CD14-positive monocyte (primary cell): ENCODE measurements at regions not wholly inside any gene's neighbourhood (a gene's known extent, or its start where the extent isn't known, plus 50 kb on each side); places are given as distances from the start of the nearest gene placed in this dataset.
A peak's percentile ranks its signal among the peaks of the same experiment; 100 is the strongest.

Experiments
- DNase-seq, 3 donors: peaks; one replicate each; pipeline ENCODE4 v3.0.0-alpha.2; 2011 to 2022
- H2AFZ ChIP-seq: 2 replicates; pipeline ENCODE4 v1.6.0; 2012; ENCODE audit warnings: mild to moderate bottlenecking, low read depth, low read length, inconsistent platforms; ENCODE audit not compliant: insufficient read depth, poor library complexity, severe bottlenecking
- H3K27ac ChIP-seq, 2 donors: 1 replicate in 1 of 2; 2 replicates in 1 of 2; pipeline ENCODE4 v1.5.1; 2012 to 2013; ENCODE audit warnings: low read length in 2 of 2, control low read depth in 1 of 2, inconsistent platforms in 1 of 2, low read depth in 1 of 2, mild to moderate bottlenecking in 1 of 2
- H3K27me3 ChIP-seq, 2 donors: one replicate each; pipeline versions ENCODE4 v1.6.0 to v1.6.1; 2011 to 2013; ENCODE audit warnings: low read length in 2 of 2; ENCODE audit not compliant: control insufficient read depth in 2 of 2, insufficient read depth in 2 of 2
- H3K36me3 ChIP-seq, 2 donors: replicated peaks in 1 of 2; 1 replicate in 1 of 2; 2 replicates in 1 of 2; pipeline versions ENCODE4 v1.5.1 to v1.6.1; 2012 to 2013; ENCODE audit warnings: low read length in 2 of 2, control low read depth in 1 of 2, inconsistent platforms in 1 of 2, mild to moderate bottlenecking in 1 of 2; ENCODE audit not compliant: insufficient read depth in 2 of 2, control insufficient read depth in 1 of 2
- H3K4me1 ChIP-seq, 2 donors: 1 replicate in 1 of 2; 2 replicates in 1 of 2; pipeline versions ENCODE4 v1.5.1 to v1.6.1; 2012 to 2013; ENCODE audit warnings: low read length in 2 of 2, control low read depth in 1 of 2, inconsistent platforms in 1 of 2, mild to moderate bottlenecking in 1 of 2, moderate library complexity in 1 of 2; ENCODE audit not compliant: insufficient read depth in 2 of 2, control insufficient read depth in 1 of 2
- H3K4me2 ChIP-seq: replicated peaks from 2 replicates; pipeline ENCODE3; 2012; ENCODE audit warnings: low read length, moderate library complexity, mild to moderate bottlenecking; ENCODE audit not compliant: poor library complexity, severe bottlenecking; ENCODE audit errors: extremely low read depth
- H3K4me3 ChIP-seq, 3 experiments: fragments of 200-600 bp in 1 of 3; sonication (generic) in 1 of 3; replicated peaks in 1 of 3; 1 replicate in 2 of 3; 2 replicates in 1 of 3; pipeline ENCODE4 v1.5.1; 2011 to 2013; ENCODE audit warnings: low read length in 3 of 3, mild to moderate bottlenecking in 3 of 3, control low read depth in 2 of 3, low read depth in 2 of 3, inconsistent platforms in 1 of 3, moderate library complexity in 1 of 3
- H3K79me2 ChIP-seq: 2 replicates; pipeline ENCODE4 v1.6.0; 2012; ENCODE audit warnings: mild to moderate bottlenecking, control low read depth, inconsistent platforms, low read length, moderate library complexity; ENCODE audit not compliant: insufficient read depth
- H3K9ac ChIP-seq: 2 replicates; pipeline ENCODE4 v1.6.0; 2017; ENCODE audit warnings: low read length, mild to moderate bottlenecking; ENCODE audit not compliant: insufficient read depth, poor library complexity, severe bottlenecking
- H3K9me3 ChIP-seq, 2 donors: replicated peaks in 1 of 2; 1 replicate in 1 of 2; 2 replicates in 1 of 2; pipeline versions ENCODE4 v1.5.1 to v1.6.1; 2012 to 2013; ENCODE audit warnings: low read length in 2 of 2, control low read depth in 1 of 2; ENCODE audit not compliant: control insufficient read depth in 1 of 2, insufficient read depth in 1 of 2
- H4K20me1 ChIP-seq: 2 replicates; pipeline ENCODE4 v1.6.0; 2012; ENCODE audit warnings: mild to moderate bottlenecking, low read length, control low read depth, moderate library complexity; ENCODE audit not compliant: insufficient read depth
- H3K27ac Mint-ChIP-seq, 7 donors: one replicate each; pipeline ENCODE4 v1.8.0; 2020; ENCODE audit warnings: mild to moderate bottlenecking in 7 of 7, mixed read lengths in 7 of 7, moderate library complexity in 6 of 7, inconsistent platforms in 2 of 7
- H3K27me3 Mint-ChIP-seq, 3 donors: one replicate each; pipeline ENCODE4 v1.8.0; 2021 to 2022; ENCODE audit warnings: low read depth in 3 of 3, mild to moderate bottlenecking in 3 of 3, mixed read lengths in 3 of 3, moderate library complexity in 3 of 3, inconsistent platforms in 1 of 3
- H3K36me3 Mint-ChIP-seq, 2 donors: one replicate each; pipeline ENCODE4 v1.8.0; 2020; ENCODE audit warnings: mixed read lengths in 2 of 2, inconsistent platforms in 1 of 2, mild to moderate bottlenecking in 1 of 2
- H3K4me1 Mint-ChIP-seq: one replicate; pipeline ENCODE4 v1.8.0; 2020; ENCODE audit warnings: mild to moderate bottlenecking, mixed read lengths
- H3K4me3 Mint-ChIP-seq, 2 donors: one replicate each; pipeline ENCODE4 v1.8.0; 2020; ENCODE audit warnings: mild to moderate bottlenecking in 2 of 2, mixed read lengths in 2 of 2, moderate library complexity in 1 of 2
- H3K9me3 Mint-ChIP-seq, 7 donors: one replicate each; pipeline ENCODE4 v1.8.0; 2020 to 2022; ENCODE audit warnings: mixed read lengths in 7 of 7, mild to moderate bottlenecking in 6 of 7, moderate library complexity in 6 of 7, inconsistent platforms in 2 of 7
- whole genome bisulfite sequencing: methylation state at CpG from one replicate; pipeline ENCODE4 v1.1.5; 2013; ENCODE audit warnings: missing lambda C conversion rate; ENCODE audit not compliant: insufficient coverage; 5-methylcytosine and 5-hydroxymethylcytosine counted together
- intact Hi-C, 2 donors: fragments of 100-400 bp; cut with micrococcal nuclease; formaldehyde crosslinking; loops; one replicate each; pipeline versions ENCODE4 v1.15.0 to v1.15.1; 2023
- TF ChIP-seq, protein P1 (sequence below): fragments of 200-600 bp; IDR thresholded peaks from one replicate; pipeline ENCODE4 v1.8.0; 2022; ENCODE audit warnings: antibody characterized with exemption, mild to moderate bottlenecking

DNA sequence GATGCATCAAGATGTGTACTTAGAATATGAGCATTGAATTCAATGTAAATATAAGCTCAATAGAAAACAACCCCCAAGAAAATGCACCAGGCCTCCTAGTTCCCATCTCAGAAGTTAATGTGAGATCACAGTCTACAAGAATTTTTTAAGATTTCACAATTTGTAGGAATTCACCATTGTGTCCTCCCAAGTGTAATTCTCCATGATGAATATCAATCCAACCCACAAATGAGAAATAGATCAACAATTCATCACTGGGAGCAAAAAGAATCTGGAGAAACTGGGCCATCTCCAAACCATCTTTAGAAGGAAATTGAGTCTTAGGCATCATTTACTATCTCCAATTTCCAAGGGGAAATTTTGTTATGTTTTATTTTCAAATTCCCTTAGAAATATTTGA is 310.5 kb upstream of the GOT2 start:
- H3K9me3 ChIP-seq: no peaks in the 10 kb centered on the region
- no peak overlapping the region for H3K4me3 ChIP-seq
- no peak overlapping the region for H2AFZ ChIP-seq
- no peak overlapping the region for H3K27ac Mint-ChIP-seq
- TF ChIP-seq, protein P1, sequence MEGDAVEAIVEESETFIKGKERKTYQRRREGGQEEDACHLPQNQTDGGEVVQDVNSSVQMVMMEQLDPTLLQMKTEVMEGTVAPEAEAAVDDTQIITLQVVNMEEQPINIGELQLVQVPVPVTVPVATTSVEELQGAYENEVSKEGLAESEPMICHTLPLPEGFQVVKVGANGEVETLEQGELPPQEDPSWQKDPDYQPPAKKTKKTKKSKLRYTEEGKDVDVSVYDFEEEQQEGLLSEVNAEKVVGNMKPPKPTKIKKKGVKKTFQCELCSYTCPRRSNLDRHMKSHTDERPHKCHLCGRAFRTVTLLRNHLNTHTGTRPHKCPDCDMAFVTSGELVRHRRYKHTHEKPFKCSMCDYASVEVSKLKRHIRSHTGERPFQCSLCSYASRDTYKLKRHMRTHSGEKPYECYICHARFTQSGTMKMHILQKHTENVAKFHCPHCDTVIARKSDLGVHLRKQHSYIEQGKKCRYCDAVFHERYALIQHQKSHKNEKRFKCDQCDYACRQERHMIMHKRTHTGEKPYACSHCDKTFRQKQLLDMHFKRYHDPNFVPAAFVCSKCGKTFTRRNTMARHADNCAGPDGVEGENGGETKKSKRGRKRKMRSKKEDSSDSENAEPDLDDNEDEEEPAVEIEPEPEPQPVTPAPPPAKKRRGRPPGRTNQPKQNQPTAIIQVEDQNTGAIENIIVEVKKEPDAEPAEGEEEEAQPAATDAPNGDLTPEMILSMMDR: no peak
- H3K27me3 Mint-ChIP-seq: no peaks in the 10 kb centered on the region
- DNase-seq: no peak
- peaks cover 21 to 28% of the 10 kb centered on the region in 2 donors for H3K4me1 ChIP-seq
- no peak overlapping the region for H3K4me2 ChIP-seq
- H3K4me1 Mint-ChIP-seq: peaks cover 36% of the 10 kb centered on the region
- no peaks in the 10 kb centered on the region for H3K79me2 ChIP-seq
- no peaks in the 10 kb centered on the region for H3K27me3 ChIP-seq
- intact Hi-C loops: no loop called here
- H3K9ac ChIP-seq: no peak overlapping the region
- H3K27ac ChIP-seq: no peak overlapping the region
- H3K9me3 Mint-ChIP-seq: peaks cover 7 to 14% (median 8%) of the 10 kb centered on the region in 7 donors
- H4K20me1 ChIP-seq: no peaks in the 10 kb centered on the region
- peaks cover 0 to 3% of the 10 kb centered on the region in 2 donors for H3K36me3 Mint-ChIP-seq
- no peaks in the 10 kb centered on the region for H3K36me3 ChIP-seq
- H3K4me3 Mint-ChIP-seq: no peak overlapping the region

DNA sequence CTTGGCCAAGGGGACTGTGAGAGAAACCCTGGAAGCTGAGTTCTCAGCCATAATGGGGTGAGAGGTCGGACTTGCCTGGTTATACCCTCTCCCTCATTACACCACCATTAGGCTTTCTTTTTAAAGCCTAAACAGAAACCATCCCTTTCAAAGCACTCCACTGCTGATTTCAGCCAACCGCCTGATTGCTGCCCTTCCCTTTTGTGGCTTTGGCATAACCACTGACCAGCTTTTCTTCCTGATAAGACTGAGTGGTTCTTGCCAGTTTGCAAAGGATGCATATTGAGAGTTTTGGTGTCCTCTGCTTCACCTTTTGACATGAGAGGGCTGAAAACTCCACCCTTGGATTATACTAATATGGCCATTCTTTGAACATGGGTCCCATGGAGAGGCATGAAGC is 308.2 kb upstream of the GOT2 start:
- H3K27me3 ChIP-seq: no peaks in the 10 kb centered on the region
- no peaks in the 10 kb centered on the region for H3K9me3 ChIP-seq
- intact Hi-C loops: no loop called here
- H3K27ac Mint-ChIP-seq: peak overlapping the region in 3 of 7 donors; percentile 24 to 70 (median 66)
- H3K9me3 Mint-ChIP-seq: peaks cover 7 to 18% (median 9%) of the 10 kb centered on the region in 7 donors
- peaks cover 0 to 3% of the 10 kb centered on the region in 2 donors for H3K36me3 Mint-ChIP-seq
- H4K20me1 ChIP-seq: no peaks in the 10 kb centered on the region
- no peak overlapping the region for H3K4me2 ChIP-seq
- no CpG with 5 or more reads among the region's 2 CpGs for WGBS
- H3K4me1 Mint-ChIP-seq: peaks cover 46% of the 10 kb centered on the region
- TF ChIP-seq, protein P1: no peak
- H3K4me3 ChIP-seq: peak overlapping the region in 1 of 3 experiments; percentile 24
- peaks cover 32 to 42% of the 10 kb centered on the region in 2 donors for H3K4me1 ChIP-seq
- H3K27ac ChIP-seq: peak overlapping the region in 1 of 2 donors; percentile 44
- DNase-seq: peak in 2 of 3 donors; percentile 4 to 5
- H3K79me2 ChIP-seq: no peaks in the 10 kb centered on the region
- no peak overlapping the region for H3K4me3 Mint-ChIP-seq
- H3K27me3 Mint-ChIP-seq: no peaks in the 10 kb centered on the region
- H3K36me3 ChIP-seq: no peaks in the 10 kb centered on the region
- peak overlapping the region; percentile 43 for H2AFZ ChIP-seq
- H3K9ac ChIP-seq: no peak overlapping the region
